ENCODE measurements at regions not wholly inside any gene's neighbourhood (a gene's known extent, or its start where the extent isn't known, plus 50 kb on each side); places are given as distances from the start of the nearest gene placed in this dataset.

- no peak for DNase-seq
These were observed 66.7 kb downstream of the CD164 start for GRCh38 chr6:109315341-109316110.

GRCh38 chr6:109314313-109314712 lies 68.0 kb downstream of the CD164 start:
- DNase-seq: no peak

- no peak for DNase-seq
These were observed 69.1 kb downstream of the CD164 start for GRCh38 chr6:109313139-109313538.

- no peak for DNase-seq
These were observed 70.8 kb downstream of the CD164 start for GRCh38 chr6:109311471-109311870.

- no peak for DNase-seq
These were observed 72.3 kb downstream of the CD164 start for GRCh38 chr6:109309917-109310316.

GRCh38 chr6:109308018-109308492 lies 74.2 kb downstream of the CD164 start:
- DNase-seq: peak; percentile 18

- no peak for DNase-seq
These were observed 75.5 kb downstream of the CD164 start for GRCh38 chr6:109306733-109307132.

GRCh38 chr6:109305028-109305427 lies 77.2 kb downstream of the CD164 start:
- DNase-seq: no peak

GRCh38 chr6:109304284-109305015 lies 77.8 kb downstream of the CD164 start:
- no peak for DNase-seq

GRCh38 chr6:109303640-109304283 lies 78.5 kb downstream of the CD164 start:
- no peak for DNase-seq

GRCh38 chr6:109303164-109303563 lies 79.1 kb downstream of the CD164 start:
- no peak for DNase-seq

GRCh38 chr6:109302176-109302575 lies 80.1 kb downstream of the CD164 start:
- DNase-seq: no peak

- DNase-seq: no peak
These were observed 80.8 kb downstream of the CD164 start for GRCh38 chr6:109301418-109301817.

GRCh38 chr6:109300874-109301273 lies 81.4 kb downstream of the CD164 start:
- DNase-seq: no peak

GRCh38 chr6:109299776-109300564 lies 82.3 kb downstream of the CD164 start:
- no peak for DNase-seq

GRCh38 chr6:109299265-109299607 lies 83.0 kb downstream of the CD164 start:
- no peak for DNase-seq

GRCh38 chr6:109298605-109299264 lies 83.5 kb downstream of the CD164 start:
- DNase-seq: no peak

- DNase-seq: no peak
These were observed 84.7 kb downstream of the CD164 start for GRCh38 chr6:109297406-109298110.

GRCh38 chr6:109296971-109297372 lies 85.3 kb downstream of the CD164 start:
- DNase-seq: no peak

GRCh38 chr6:109296452-109296851 lies 85.8 kb downstream of the CD164 start:
- DNase-seq: no peak

GRCh38 chr6:109295774-109296156 lies 86.5 kb downstream of the CD164 start:
- DNase-seq: no peak
